SH-SY5Y (cell line): ENCODE measurements at regions not wholly inside any gene's neighbourhood (a gene's known extent, or its start where the extent isn't known, plus 50 kb on each side); places are given as distances from the start of the nearest gene placed in this dataset.

Experiments used
- GATA2 ChIP-seq: IDR thresholded peaks from 2 replicates; pipeline ENCODE4 v1.6.1; 2011; ENCODE audit warnings: mild to moderate bottlenecking, low read depth, low read length
- GATA3 ChIP-seq: IDR thresholded peaks from 2 replicates; pipeline ENCODE4 v1.6.1; 2011; ENCODE audit warnings: low read depth, mild to moderate bottlenecking, low read length, moderate library complexity

GRCh38 chr4:18128241-18128640, 106.7 kb upstream of the LCORL start:
- TF ChIP-seq GATA3 (no peak), GATA2 (no peak)
